SK-N-SH treated with all-trans-retinoic acid at 6 μM for 48 hours (cell line): ENCODE measurements at regions not wholly inside any gene's neighbourhood (a gene's known extent, or its start where the extent isn't known, plus 50 kb on each side); places are given as distances from the start of the nearest gene placed in this dataset.

Experiments used
- ATAC-seq: fragments of 200-7000 bp; cut with Tn5 transposase; 3 replicates; pipeline ENCODE4 v1.9.1; 2020; ENCODE audit warnings: mild to moderate bottlenecking, moderate library complexity
- ARNTL ChIP-seq: fragments of 450-650 bp; formaldehyde crosslinking; IDR thresholded peaks from 2 replicates; pipeline ENCODE4 v1.5.0; 2020; ENCODE audit warnings: low read depth, mild to moderate bottlenecking, moderate library complexity, borderline replicate concordance
- CREB5 ChIP-seq: fragments of 250-450 bp; sonication (Bioruptor Pico); IDR thresholded peaks from 2 replicates; pipeline ENCODE4 v1.5.1; 2020; ENCODE audit warnings: low read depth, mild to moderate bottlenecking, moderate library complexity
- CSDC2 ChIP-seq: fragments of 250-450 bp; sonication (Bioruptor Pico); IDR thresholded peaks from 2 replicates; pipeline ENCODE4 v1.5.0; 2020; ENCODE audit warnings: mild to moderate bottlenecking, moderate library complexity
- CSRNP3 ChIP-seq: fragments of 250-450 bp; sonication (Bioruptor Pico); IDR thresholded peaks from 2 replicates; pipeline ENCODE4 v1.5.1; 2021; ENCODE audit warnings: mild to moderate bottlenecking, moderate library complexity
- ESRRG ChIP-seq: fragments of 250-450 bp; sonication (Bioruptor Pico); IDR thresholded peaks from 2 replicates; pipeline ENCODE4 v1.6.1; 2021; ENCODE audit warnings: mild to moderate bottlenecking
- GLIS3 ChIP-seq: fragments of 250-450 bp; sonication (Bioruptor Pico); IDR thresholded peaks from 2 replicates; pipeline ENCODE4 v1.5.0; 2020; ENCODE audit warnings: mild to moderate bottlenecking, moderate library complexity
- ISL1 ChIP-seq: fragments of 250-450 bp; sonication (Bioruptor Pico); IDR thresholded peaks from 2 replicates; pipeline ENCODE4 v2.1.2; 2022; ENCODE audit warnings: mild to moderate bottlenecking, moderate library complexity
- OSR1 ChIP-seq: fragments of 250-450 bp; sonication (Bioruptor Pico); IDR thresholded peaks from 2 replicates; pipeline ENCODE4 v1.8.0; 2022; ENCODE audit warnings: moderate library complexity, mild to moderate bottlenecking, inconsistent platforms
- POU6F1 ChIP-seq: fragments of 250-450 bp; sonication (Bioruptor Pico); IDR thresholded peaks from 2 replicates; pipeline ENCODE4 v1.8.0; 2021; ENCODE audit warnings: low read depth, mild to moderate bottlenecking, moderate library complexity, borderline replicate concordance
- PPARA ChIP-seq: fragments of 250-450 bp; sonication (Bioruptor Pico); IDR thresholded peaks from 2 replicates; pipeline ENCODE4 v1.5.0; 2020; ENCODE audit warnings: mild to moderate bottlenecking, borderline replicate concordance
- RARB ChIP-seq: fragments of 250-450 bp; sonication (Bioruptor Pico); IDR thresholded peaks from 2 replicates; pipeline ENCODE4 v1.8.0; 2021; ENCODE audit warnings: mild to moderate bottlenecking, moderate library complexity
- SNAI2 ChIP-seq: fragments of 250-450 bp; sonication (Bioruptor Pico); IDR thresholded peaks from 2 replicates; pipeline ENCODE4 v1.5.0; 2020; ENCODE audit warnings: mild to moderate bottlenecking, moderate library complexity
- TCF4 ChIP-seq: fragments of 250-450 bp; sonication (Bioruptor Pico); IDR thresholded peaks from 2 replicates; pipeline ENCODE4 v1.8.0; 2021; ENCODE audit warnings: mild to moderate bottlenecking, moderate library complexity, borderline replicate concordance
- TOX ChIP-seq: fragments of 250-450 bp; sonication (Bioruptor Pico); IDR thresholded peaks from 2 replicates; pipeline ENCODE4 v1.8.0; 2021; ENCODE audit warnings: mild to moderate bottlenecking, moderate library complexity, borderline replicate concordance
- ZC3H10 ChIP-seq: fragments of 250-450 bp; sonication (Bioruptor Pico); IDR thresholded peaks from 2 replicates; pipeline ENCODE4 v1.5.1; 2021; ENCODE audit warnings: mild to moderate bottlenecking, moderate library complexity
- ZFP3 ChIP-seq: fragments of 250-450 bp; sonication (Bioruptor Pico); IDR thresholded peaks from 2 replicates; pipeline ENCODE4 v1.5.0; 2020; ENCODE audit warnings: mild to moderate bottlenecking, moderate library complexity
- ZFP30 ChIP-seq: fragments of 450-650 bp; formaldehyde crosslinking; IDR thresholded peaks from 2 replicates; pipeline ENCODE4 v1.5.0; 2022; ENCODE audit warnings: mild to moderate bottlenecking, moderate library complexity
- ZNF70 ChIP-seq: fragments of 450-650 bp; formaldehyde crosslinking; IDR thresholded peaks from 2 replicates; pipeline ENCODE4 v1.5.0; 2020; ENCODE audit warnings: mild to moderate bottlenecking, moderate library complexity
- TF ChIP-seq, protein P1 (sequence below): fragments of 250-450 bp; sonication (Bioruptor Pico); IDR thresholded peaks from 2 replicates; pipeline ENCODE4 v1.8.0; 2020; ENCODE audit warnings: mild to moderate bottlenecking, moderate library complexity, borderline replicate concordance

DNA sequence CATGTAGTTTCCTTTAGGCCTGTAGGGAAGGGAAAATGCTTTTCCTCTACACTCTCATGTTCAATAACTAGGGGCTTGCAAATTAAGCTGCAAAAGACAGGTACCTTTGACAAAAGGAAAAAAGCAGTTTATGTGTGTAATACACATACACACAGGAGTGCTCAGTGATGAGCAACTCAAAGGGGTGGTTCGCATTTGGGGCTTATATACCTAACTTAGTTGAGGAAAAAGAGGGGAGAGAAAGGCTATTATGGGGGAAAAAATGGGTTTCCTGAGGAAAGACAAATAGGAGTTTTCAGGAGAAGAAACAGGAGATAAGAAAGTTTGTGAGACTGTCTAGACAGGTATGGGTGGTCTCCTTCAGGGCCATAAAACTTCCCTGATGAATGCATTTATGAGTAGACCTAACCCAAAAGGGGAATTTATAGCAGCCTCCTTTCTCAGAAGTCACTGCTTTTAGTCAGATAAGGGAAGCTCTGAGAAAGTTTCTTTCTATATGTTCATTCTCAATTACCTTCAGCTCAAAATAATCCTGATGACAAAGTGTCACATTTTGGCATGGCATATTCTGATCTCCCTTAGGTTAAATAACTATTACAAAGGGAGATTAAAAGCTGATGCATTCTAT is 55.2 kb upstream of the EZH2 start:
- TF ChIP-seq PPARA (CRISPR knock-in tag) (no peak), CSRNP3 (CRISPR knock-in tag) (no peak), ZFP3 (CRISPR knock-in tag) (no peak), ARNTL (CRISPR knock-in tag) (no peak), TCF4 (CRISPR knock-in tag) (no peak), ISL1 (CRISPR knock-in tag) (no peak), ZFP30 (CRISPR knock-in tag) (no peak), CREB5 (CRISPR knock-in tag) (no peak), RARB (CRISPR knock-in tag) (no peak), ESRRG (CRISPR knock-in tag) (no peak), OSR1 (no peak), ZNF70 (no peak), CSDC2 (CRISPR knock-in tag) (no peak), POU6F1 (CRISPR knock-in tag) (no peak), SNAI2 (CRISPR knock-in tag) (no peak), GLIS3 (CRISPR knock-in tag) (no peak)
- TF ChIP-seq, protein P1, sequence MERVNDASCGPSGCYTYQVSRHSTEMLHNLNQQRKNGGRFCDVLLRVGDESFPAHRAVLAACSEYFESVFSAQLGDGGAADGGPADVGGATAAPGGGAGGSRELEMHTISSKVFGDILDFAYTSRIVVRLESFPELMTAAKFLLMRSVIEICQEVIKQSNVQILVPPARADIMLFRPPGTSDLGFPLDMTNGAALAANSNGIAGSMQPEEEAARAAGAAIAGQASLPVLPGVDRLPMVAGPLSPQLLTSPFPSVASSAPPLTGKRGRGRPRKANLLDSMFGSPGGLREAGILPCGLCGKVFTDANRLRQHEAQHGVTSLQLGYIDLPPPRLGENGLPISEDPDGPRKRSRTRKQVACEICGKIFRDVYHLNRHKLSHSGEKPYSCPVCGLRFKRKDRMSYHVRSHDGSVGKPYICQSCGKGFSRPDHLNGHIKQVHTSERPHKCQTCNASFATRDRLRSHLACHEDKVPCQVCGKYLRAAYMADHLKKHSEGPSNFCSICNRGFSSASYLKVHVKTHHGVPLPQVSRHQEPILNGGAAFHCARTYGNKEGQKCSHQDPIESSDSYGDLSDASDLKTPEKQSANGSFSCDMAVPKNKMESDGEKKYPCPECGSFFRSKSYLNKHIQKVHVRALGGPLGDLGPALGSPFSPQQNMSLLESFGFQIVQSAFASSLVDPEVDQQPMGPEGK (CRISPR knock-in tag) = no peak
- TF ChIP-seq, all 23 proteins: peak for 0
- no peak for ATAC-seq

DNA sequence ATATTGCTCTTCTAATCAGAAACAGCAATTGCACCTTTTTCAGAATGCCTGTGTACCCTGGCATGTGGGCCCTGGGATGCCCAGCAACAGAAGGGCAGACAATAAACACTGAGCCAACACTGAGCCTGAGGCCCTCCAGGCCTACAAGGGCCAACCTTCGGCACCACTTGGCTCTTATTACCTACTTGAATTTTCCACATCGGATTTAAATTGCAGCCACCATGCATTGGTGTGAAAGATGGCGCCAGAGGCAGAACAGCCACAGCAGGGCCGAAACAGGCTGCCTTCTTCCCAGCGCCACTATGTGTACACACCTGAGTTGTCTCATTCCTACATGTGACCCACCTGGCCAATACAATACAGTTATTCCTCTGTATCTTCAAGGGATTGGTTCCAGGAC is 51.4 kb upstream of the EZH2 start:
- ATAC-seq = no peak

More for the DNA sequence above, 51.4 kb upstream of the EZH2 start:
- no peak for TF ChIP-seq SNAI2 (CRISPR knock-in tag)
- TF ChIP-seq ZFP30 (CRISPR knock-in tag) = no peak
- no peak for TF ChIP-seq TOX (CRISPR knock-in tag)
- TF ChIP-seq, protein P1 (CRISPR knock-in tag) = no peak
- TF ChIP-seq ISL1 (CRISPR knock-in tag) = no peak
- TF ChIP-seq ESRRG (CRISPR knock-in tag) = no peak
- no peak for TF ChIP-seq TCF4 (CRISPR knock-in tag)
- no peak for TF ChIP-seq CSRNP3 (CRISPR knock-in tag)
- no peak for TF ChIP-seq CSDC2 (CRISPR knock-in tag)
- no peak for TF ChIP-seq ZC3H10
